ENCODE measurements at regions not wholly inside any gene's neighbourhood (a gene's known extent, or its start where the extent isn't known, plus 50 kb on each side); places are given as distances from the start of the nearest gene placed in this dataset.

GRCh38 chrX:12011075-12011474 is 127.2 kb upstream of the FRMPD4 start:
- Histone ChIP-seq H3K4me1 (ENCODE audit: control insufficient read depth in 1 of 2, insufficient read depth in 2 of 2, low read length in 2 of 2) (no peaks in the 10 kb centered on the region), H3K79me2 (ENCODE audit: insufficient read depth, low read length) (no peaks in the 10 kb centered on the region), H3K9me3 (replicated peaks in 1 of 2; ENCODE audit: control insufficient read depth in 1 of 2, insufficient read depth in 1 of 2, low read length in 2 of 2) (no peaks in the 10 kb centered on the region), H3K27ac (ENCODE audit: low read depth in 1 of 2, low read length in 2 of 2) (no peak overlapping the region), H3K4me2 (replicated peaks; ENCODE audit: extremely low read depth, low read length, poor library complexity, severe bottlenecking) (no peak overlapping the region), H3K36me3 (replicated peaks in 1 of 2; ENCODE audit: control insufficient read depth in 1 of 2, insufficient read depth in 2 of 2, low read length in 2 of 2) (no peaks in the 10 kb centered on the region), H3K4me3 (replicated peaks in 1 of 3; ENCODE audit: low read depth in 2 of 3, low read length in 3 of 3) (no peak overlapping the region), H3K9ac (ENCODE audit: insufficient read depth, low read length, poor library complexity, severe bottlenecking) (no peak overlapping the region), H4K20me1 (ENCODE audit: insufficient read depth, low read length) (no peaks in the 10 kb centered on the region), H3K27me3 (ENCODE audit: control insufficient read depth in 2 of 2, insufficient read depth in 2 of 2, low read length in 2 of 2) (no peaks in the 10 kb centered on the region), H2AFZ (ENCODE audit: insufficient read depth, low read depth, low read length, poor library complexity, severe bottlenecking) (no peak overlapping the region)
- Mint-ChIP-seq H3K4me1 (no peaks in the 10 kb centered on the region), H3K36me3 (no peaks in the 10 kb centered on the region), H3K27ac (no peak overlapping the region), H3K4me3 (no peak overlapping the region), H3K27me3 (ENCODE audit: low read depth in 3 of 3) (no peaks in the 10 kb centered on the region), H3K9me3 (peaks cover 0 to 3% (median 0%) of the 10 kb centered on the region in 7 donors)
- no peak for TF ChIP-seq CTCF (IDR thresholded peaks at IDR 0.05)
- no peak for DNase-seq
- intact Hi-C loops (cut with micrococcal nuclease): no loop called here
- no CpG with 5 or more reads among the region's 2 CpGs for WGBS (ENCODE audit: insufficient coverage)

GRCh38 chrX:12013211-12013618 is 125.1 kb upstream of the FRMPD4 start:
- Histone ChIP-seq H4K20me1 (ENCODE audit: insufficient read depth, low read length) (no peaks in the 10 kb centered on the region), H3K27ac (ENCODE audit: low read depth in 1 of 2, low read length in 2 of 2) (no peak overlapping the region), H2AFZ (ENCODE audit: insufficient read depth, low read depth, low read length, poor library complexity, severe bottlenecking) (no peak overlapping the region), H3K9ac (ENCODE audit: insufficient read depth, low read length, poor library complexity, severe bottlenecking) (no peak overlapping the region), H3K4me2 (replicated peaks; ENCODE audit: extremely low read depth, low read length, poor library complexity, severe bottlenecking) (no peak overlapping the region), H3K36me3 (replicated peaks in 1 of 2; ENCODE audit: control insufficient read depth in 1 of 2, insufficient read depth in 2 of 2, low read length in 2 of 2) (no peaks in the 10 kb centered on the region), H3K27me3 (ENCODE audit: control insufficient read depth in 2 of 2, insufficient read depth in 2 of 2, low read length in 2 of 2) (no peaks in the 10 kb centered on the region), H3K4me1 (ENCODE audit: control insufficient read depth in 1 of 2, insufficient read depth in 2 of 2, low read length in 2 of 2) (no peaks in the 10 kb centered on the region), H3K4me3 (replicated peaks in 1 of 3; ENCODE audit: low read depth in 2 of 3, low read length in 3 of 3) (no peak overlapping the region), H3K9me3 (replicated peaks in 1 of 2; ENCODE audit: control insufficient read depth in 1 of 2, insufficient read depth in 1 of 2, low read length in 2 of 2) (no peaks in the 10 kb centered on the region), H3K79me2 (ENCODE audit: insufficient read depth, low read length) (no peaks in the 10 kb centered on the region)
- no peak for DNase-seq
- Mint-ChIP-seq H3K4me3 (no peak overlapping the region), H3K4me1 (no peaks in the 10 kb centered on the region), H3K27me3 (ENCODE audit: low read depth in 3 of 3) (peaks cover 0 to under 1% (median 0%) of the 10 kb centered on the region in 3 donors), H3K9me3 (peaks cover 0 to 2% (median 0%) of the 10 kb centered on the region in 7 donors), H3K27ac (no peak overlapping the region), H3K36me3 (no peaks in the 10 kb centered on the region)
- TF ChIP-seq CTCF (IDR thresholded peaks at IDR 0.05): no peak
- 60% methylated on average over 1 of the region's 2 CpGs for WGBS (ENCODE audit: insufficient coverage)
- intact Hi-C loops (cut with micrococcal nuclease): no loop called here
